ENCODE measurements at regions not wholly inside any gene's neighbourhood (a gene's known extent, or its start where the extent isn't known, plus 50 kb on each side); places are given as distances from the start of the nearest gene placed in this dataset.
"Not testable (repeated sequence)": the region's sequence is repeated elsewhere in the genome, so short reads cannot be mapped to it uniquely, and the experiment has no call there.

DNA sequence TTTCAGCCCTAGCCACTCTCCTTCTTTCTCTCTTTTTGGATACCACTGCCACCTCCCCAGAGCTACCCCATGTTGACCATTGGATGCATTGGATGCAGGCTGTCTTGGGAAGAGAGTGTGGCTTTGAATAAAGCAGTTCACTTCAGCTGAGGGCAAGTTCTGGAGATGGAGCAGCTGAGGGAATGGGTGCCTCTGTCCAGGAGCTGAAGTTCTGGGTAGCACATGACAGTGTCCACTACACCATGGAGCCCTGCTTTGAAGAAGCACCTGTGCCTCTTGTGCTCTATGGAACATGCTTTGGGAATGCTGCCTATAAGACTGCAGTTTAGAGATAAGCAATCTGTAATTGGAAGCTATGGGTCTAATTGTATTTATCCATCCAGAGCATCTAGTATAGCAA, 1028.7 kb downstream of the TYW1 start:
- no peak for DNase-seq

DNA sequence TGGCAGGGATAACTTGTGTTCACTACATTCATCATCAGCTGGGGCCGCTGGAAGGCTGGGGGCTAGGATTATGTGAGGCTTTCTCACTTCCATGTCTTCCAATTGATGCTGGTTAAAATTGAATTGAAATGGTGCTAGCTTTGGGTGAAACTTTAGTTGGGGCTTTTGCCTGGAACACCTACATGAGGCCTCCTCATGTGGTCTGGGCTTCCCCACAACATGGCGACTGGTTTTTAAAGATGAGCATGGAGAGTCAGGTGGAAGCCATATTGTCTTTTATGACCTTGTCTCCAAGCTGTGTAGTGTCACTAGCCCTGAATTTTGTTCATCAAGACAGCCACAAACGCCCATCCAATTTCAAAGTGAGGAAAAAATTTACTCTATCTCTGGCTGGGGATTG, 1033.9 kb downstream of the TYW1 start:
- no peak for DNase-seq

DNA sequence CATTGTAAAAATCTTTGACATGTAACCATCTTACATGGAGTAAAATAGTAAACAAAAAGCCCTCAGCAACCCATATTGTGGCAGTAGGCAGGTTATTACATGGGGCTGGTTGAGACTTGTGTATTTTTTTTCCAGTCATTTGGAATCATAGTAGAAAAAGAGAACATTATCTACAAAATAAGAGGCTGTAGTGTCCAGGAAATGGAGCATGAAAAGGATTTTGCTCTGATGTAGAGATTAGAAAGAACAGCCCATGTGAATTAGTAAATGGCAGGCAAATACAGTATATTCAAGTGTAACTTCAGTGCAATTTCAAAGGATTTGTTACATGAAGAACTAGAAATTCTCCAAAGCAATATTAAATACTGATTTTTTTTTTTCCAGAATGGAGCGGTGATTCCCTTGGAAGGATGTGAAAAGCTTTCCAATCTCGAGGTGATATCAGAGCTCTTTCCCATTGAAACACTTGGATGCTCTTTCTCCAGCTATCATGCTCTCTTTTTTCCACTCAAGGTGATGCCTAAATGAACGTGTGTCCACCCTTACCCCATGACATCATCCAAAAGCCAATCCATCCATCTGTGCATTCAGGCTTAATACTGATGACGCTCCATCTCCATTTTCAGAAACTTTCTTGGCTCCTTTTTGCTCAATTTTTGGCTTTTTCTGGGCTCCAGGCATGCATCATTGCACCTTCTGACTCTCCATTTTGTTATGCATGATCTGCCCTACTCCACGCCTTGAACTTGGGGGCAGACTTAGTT, 1034.7 kb downstream of the TYW1 start:
- no peak for DNase-seq

DNA sequence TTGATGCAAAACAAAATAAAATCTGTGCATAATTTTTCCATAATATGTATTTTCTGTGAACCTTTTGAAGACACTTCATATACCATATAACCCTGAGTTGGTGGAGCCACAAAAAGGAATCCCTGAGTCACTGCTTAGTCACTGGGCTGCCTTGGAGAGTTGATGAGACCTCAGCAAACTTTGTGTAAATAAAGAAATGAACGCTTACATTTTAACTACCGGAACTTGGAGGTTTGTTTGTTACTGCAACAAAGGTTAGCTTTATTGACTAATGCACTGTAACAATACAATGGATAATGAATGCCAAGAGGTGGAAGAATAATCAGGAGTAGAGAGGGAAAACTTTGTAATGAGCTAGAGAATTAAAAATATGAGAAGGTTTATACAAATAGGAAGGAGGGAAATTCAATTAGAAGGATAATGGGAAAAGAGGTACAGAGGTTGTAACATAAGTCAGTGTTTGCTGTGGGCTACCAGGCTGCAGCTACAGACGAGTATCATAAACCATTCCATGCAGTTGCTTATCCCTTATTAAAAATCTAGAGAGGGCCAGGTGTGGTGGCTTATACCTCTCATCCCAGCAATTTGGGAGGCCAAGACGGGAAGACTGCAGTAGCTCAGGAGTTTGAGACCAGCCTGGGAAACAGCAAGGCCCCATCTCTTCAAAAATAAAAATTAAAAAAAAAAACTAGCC, 1042.1 kb downstream of the TYW1 start:
- DNase-seq, result no peak

DNA sequence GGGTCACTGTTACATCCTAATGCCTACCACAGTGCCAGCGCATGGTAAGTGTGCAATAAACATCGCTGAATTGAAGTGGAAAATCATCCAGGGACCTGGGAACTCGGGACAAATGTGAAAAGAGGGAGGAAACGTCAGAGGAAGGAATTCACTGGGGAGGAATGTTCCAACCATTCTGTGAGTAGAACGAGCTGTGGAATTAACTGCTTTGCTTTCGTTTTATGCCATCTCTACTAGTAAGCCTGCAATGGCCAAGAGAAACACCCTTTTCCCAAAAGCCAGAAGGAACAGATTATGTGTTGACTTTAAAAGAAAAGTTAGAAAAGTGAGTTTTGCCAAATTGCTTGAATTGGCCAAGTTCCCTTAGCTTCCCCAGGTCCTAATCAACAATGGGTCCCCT, 1044.9 kb downstream of the TYW1 start:
- no peak for DNase-seq

DNA sequence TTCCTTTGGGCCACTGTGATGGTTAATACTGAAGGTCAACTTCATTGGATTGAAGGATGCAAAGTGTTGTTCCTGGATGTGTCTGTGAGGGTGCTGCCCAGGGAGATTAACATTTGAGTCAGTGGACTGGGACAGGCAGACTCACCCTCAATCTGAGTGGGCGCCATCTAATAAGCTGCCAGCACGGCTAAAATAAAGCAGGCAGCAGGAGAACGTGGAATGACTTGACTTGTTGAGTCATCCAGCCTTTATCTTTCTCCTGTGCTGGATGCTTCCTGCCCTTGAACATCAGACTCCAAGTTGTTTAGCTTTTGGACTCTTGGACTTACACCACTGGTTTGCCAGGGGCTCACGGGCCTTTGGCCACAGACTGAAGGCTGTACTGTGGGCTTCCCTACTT, 1046.9 kb downstream of the TYW1 start:
- DNase-seq, result no peak

DNA sequence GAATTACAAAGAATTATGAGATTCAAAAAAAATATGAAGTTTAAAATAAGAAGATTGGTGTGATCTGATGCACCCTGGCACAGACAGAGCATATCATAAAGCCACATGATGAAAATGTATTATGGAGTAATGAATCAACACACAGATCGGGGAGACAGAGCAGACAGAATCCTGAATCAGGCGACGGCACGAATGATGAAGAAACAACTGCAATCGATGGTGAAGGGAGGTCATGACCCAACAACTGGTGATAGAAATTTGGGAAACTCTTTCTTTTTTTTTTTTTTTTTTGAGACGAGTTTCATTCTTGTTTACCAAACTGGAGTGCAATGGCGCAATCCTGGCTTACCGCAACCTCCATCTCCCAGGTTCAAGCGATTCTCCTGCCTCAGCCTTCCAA, 1054.0 kb downstream of the TYW1 start:
- DNase-seq, result no peak

DNA sequence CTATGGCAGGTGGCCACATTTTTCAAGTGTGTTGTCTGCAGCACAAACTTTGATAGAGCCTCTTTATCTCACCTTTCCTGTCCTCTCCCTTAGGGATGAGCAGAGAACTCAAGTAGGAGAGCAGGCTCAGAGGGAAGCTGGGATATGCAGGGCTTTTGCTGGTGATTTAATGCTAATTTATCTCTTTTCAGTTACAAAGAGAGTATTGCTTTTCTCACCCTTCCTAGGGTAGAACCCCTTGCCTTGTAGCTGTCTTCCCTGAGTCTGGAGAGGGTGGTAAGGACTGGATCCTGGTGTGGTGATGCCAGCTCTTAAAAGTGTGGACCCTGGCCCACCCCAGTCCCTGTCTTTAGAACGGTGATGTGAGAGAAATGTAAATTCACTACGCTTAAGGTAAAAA, 1061.4 kb downstream of the TYW1 start:
- no peak for DNase-seq

DNA sequence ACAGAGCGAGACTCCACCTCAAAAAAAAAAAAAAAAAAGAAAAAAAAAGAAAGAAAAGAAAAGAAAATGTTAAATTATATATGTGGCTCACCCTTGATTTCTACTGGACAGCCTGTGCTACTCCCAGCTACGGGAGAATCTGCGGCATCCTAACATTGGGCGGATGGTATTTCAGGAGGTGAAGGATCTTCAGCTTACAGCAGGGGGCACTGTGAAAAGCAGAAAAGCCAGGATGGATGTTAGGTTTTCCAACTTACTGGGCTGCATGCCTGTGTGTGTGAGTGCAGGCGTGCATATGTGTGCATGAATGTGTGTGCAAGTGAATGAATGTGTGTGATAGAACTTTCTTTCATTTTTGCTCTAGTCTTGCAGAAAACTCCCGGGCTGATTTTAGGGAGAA, 1066.5 kb downstream of the TYW1 start:
- DNase-seq, result no peak

DNA sequence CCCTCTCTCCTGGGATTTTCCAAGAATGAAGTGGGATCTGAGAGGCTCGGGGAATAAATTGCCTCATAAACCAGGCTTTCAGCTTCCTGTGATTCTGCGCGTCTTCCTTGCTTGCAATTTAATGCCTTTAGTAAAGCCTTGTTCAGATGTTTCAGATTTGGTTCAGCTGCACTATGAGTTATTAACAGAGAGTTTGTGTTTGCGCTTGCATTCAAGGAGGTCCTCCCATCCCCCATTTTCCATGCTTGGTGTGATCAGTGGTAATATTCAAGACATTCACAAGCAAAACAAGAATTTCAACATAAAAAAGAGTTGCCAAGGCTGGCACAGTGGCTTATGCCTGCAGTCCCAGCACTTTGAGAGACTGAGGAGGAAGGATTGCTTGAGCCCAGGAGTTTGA, 1068.9 kb downstream of the TYW1 start:
- DNase-seq, result no peak

DNA sequence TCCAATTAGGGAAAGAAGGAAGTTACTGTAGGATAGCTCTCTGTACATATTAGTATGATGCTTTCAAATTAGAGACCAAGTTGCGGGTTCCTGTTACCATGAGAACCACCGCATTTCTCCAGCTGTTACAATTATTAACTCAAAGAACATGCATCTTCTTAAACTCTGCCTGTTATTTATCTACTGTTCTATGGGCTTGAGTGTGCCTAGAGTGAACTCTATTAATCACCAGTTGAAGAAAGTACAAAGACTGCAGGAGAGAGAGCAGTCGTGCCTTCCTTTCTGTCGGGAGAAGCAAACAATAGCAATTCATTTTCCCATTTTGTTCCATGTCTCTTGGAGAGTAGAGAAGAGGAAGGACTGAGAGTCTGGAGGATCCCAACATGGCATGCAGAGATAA, 1071.2 kb downstream of the TYW1 start:
- no peak for DNase-seq

DNA sequence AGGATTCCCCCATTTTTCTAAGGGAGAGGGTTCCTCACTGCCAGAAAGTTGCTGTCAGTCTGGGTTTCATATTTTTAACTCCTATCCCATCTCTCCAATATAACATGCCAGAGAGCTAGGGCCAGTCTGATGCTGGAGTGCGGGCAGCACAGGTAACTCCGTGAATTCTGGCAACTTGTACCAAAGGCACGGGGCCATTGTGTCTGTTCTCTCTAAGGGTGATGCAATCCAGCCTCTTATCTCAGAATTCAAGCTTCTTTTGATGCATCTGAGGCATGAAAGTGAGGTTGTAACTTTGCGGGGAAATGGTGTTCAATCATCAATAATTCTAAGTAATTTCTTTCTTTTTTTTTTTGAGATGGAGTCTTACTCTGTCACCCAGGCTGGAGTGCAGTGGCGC, 1074.4 kb downstream of the TYW1 start:
- DNase-seq, result no peak

DNA sequence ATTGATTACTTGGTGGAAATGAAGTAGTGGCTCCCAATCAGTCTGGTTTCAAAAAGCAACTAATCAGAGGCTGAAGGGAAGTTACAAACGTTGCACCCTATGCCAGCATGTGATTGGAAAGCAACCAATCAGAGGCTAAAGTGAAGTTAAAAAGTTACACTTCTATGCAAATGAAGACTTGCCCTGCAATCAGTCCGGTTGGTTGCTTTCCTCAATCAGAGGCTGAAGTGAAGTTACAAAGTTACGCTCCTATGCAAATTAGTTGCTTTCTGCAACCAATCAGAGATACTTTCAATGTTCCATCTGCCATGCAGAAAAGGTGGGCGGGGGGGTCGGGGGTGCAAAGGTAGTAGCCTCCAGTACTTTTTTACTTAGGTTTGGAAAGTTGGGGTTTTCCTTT, 1077.1 kb downstream of the TYW1 start:
- no peak for DNase-seq

DNA sequence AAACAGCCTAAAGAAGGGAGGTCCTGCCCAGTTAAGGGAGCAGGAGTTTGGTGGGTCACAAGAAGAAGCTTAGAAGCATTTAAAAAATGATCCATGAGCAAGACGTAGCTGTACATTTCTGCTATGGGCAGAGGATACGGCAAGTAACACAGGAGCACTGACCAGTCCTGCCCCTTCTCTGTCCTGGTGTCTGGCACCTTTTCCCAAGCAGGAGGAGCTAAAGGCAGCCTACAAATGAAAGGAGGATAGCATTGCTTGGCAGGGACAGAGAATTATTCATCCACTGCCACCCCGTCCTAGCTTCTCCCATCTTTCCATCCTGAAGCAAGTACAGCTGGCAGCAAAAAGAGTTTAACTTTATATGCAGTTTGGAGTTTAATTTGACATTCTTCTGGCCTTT, 1077.6 kb downstream of the TYW1 start:
- no peak for DNase-seq

DNA sequence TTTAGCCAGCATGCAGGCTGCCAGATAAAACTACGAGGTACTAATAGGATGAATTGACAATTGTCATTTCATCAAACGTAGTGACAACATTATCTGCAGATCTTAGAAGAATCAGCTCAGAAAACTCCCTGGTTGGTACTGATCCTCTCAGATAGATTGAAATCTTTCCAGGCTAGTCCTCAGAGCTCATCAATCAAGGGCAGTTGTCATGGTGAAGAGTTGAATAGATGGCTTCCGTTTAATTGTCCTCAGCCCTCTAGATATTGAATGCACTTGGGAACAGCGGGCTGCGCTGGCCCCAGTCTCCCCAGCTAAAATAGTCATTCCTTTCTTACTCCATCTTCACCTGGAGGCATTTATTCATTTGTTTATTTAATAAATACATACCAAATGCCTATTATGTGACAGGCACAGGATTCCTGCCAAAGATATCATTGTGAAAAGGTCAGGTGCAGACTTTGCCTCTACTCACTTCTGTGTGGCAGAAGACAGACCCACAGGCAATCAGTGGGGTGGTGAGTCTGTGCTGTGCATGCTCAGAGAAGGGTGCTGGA, 1081.6 kb downstream of the TYW1 start:
- DNase-seq, result no peak

DNA sequence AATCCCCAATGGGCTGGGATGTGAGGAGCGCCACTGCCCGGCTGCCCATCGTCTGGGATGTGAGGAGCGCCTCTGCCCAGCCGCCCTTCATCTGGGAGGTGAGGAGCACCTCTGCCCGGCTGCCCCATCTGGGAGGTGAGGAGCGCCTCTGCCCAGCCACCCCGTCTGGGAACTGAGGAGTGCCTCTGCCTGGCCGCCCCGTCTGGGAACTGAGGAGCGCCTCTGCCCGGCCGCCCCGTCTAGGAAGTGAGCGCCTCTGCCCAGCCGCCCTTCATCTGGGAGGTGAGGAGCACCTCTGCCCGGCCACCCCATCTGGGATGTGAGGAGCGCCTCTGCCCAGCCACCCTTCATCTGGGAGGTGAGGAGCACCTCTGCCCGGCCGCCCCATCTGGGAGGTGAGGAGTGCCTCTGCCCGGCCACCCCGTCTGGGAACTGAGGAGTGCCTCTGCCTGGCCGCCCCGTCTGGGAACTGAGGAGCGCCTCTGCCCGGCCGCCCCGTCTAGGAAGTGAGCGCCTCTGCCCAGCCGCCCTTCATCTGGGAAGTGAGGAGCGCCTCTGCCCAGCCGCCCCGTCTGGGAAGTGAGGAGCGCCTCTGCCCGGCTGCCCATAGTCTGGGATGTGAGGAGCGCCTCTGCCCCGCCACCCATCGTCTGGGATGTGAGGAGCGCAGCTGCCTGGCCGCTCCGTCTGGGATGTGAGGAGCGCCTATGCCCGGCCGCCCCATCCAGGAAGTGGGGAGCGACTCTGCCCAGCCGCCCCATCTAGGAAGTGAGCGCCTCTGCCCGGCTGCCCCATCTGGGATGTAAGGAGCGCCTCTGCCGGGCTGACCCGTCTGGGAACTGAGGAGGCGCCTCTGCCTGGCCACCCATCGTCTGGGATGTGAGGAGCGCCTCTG, 1085.7 kb downstream of the TYW1 start:
- DNase-seq, result not testable (repeated sequence)

DNA sequence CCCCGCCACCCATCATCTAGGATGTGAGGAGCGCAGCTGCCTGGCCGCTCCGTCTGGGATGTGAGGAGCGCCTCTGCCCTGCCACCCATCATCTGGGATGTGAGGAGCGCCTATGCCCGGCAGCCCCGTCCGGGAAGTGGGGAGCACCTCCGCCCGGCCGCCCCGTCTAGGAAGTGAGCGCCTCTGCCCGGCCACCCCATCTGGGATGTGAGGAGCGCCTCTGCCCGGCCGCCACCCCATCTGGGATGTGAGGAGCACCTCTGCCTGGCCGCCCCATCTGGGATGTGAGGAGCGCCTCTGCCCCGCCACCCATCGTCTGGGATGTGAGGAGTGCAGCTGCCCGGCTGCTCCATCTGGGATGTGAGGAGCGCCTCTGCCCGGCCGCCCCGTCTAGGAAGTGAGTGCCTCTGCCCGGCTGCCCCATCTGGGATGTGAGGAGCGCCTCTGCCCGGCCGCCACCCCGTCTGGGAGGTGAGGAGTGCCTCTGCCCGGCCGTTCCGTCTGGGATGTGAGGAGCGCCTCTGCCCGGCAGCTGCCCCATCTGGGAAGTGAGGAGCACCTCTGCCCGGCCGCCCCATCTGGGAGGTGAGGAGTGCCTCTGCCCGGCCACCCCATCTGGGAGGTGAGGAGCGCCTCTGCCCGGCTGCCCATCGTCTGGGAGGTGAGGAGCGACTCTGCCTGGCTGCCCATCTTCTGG, 1086.5 kb downstream of the TYW1 start:
- not testable (repeated sequence) for DNase-seq

DNA sequence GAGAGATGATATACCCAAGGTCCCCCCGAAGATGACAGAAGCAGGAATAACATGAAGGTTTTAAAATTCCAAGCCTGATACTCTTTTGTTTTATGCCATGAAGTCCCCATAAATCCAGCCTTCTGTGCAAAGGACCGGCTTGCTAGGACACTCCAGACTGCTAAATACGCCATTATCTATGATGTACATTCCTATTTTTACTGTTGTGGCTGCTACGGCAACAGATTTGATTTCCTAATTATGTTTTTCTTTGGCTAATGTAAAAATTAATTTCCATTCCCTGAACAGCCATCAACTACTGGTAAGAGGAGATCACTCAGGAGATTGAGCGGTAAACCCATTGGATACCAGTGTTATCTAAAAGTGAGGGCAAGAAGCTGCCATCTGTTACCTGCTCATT, 1090.8 kb downstream of the TYW1 start:
- DNase-seq, result no peak

DNA sequence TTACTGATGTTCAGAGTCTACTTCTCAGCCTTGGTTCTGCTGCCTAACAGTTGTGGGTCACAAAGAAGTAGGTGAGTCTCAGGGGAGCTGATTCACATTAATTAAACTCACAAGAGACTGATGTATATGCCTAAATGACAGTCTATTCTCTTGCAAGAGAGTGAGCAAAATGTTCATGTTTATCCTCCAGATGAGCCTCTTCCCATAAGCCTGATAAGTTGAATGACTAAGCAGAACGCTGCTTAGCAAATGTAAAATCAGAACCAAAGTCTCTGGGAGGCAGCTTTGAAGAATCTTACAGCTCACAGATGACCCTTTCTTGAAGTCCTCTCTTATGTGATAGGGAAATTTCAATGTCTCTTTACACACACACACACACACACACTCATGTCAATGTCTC, 1092.2 kb downstream of the TYW1 start:
- no peak for DNase-seq

DNA sequence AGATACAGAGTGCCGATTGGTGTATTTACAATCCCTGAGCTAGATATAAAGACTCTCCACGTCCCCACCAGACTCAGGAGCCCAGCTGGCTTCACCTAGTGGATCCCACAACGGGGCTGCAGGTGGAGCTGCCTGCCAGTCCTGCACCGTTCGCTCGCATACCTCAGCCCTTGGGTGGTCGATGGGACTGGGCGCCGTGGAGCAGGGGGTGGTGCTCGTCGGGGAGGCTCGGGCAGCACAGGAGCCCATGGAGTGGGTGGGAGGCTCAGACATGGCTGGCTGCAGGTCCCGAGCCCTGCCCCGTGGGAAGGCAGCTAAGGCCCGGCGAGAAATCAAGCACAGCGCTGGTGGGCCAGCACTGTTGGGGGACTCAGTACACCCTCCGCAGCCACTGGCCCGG, 1093.6 kb downstream of the TYW1 start:
- DNase-seq, result not testable (repeated sequence)

DNA sequence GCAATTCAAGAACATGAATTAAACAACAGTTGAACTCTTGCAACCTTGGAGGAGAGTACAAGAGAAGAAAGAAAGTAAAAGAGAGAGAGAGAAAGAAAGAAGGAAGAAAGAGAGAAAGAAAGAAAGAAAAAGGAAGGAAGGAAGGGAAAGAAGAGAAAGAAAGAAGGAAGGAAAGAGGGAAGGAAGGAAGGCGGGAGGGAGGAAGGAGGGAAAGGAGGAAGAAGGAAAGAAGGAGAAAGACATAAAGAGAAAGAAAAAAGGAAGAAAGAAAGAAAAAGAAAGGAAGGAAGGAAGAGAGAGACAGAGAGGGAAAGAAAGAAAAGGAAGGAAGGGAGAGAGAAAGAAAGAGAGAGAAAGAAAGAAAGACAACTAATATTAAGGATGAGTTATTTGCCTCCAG, 1106.7 kb downstream of the TYW1 start:
- DNase-seq, result no peak

DNA sequence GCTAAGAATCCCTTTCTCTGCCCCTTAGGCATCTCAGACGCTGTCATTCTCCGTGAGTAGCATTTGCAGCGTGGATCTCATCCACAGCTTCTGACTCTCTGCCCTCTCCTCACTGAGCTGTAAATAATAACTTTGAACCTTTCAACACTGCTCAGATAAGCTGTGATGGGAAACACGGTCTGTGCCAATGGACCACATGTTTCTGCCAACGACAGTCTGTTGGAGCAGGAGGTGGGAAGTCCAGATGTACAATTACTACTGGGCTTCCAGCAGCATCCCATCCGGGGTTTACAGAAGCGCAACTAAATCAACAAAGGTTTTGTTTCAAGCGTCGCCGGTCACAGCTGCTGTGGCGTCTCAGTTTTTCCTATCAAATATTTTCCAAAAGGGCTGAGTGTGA, 1110.6 kb downstream of the TYW1 start:
- no peak for DNase-seq

DNA sequence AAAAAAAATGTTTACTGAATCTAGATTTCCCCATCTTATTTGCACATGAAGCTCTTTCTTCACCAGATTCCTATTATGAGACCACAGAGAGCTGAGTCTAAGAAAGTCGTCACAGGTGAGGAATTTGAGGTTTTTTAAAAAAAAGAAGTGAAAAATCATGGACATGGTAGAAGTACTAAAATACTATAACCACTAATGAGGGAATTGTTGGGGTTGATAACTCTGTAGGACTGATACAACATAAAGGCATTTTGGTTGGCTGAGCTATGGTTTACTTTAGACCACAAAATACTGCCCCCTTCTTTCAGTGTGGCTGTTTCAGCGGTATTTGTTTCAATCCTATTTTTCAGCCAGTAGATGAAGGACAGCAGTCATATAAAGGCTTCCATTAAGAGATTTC, 1111.3 kb downstream of the TYW1 start:
- no peak for DNase-seq

Data from CD4-positive, alpha-beta T cell treated with Interferon alpha-2 for 1 hour (primary cell).